OCI-LY7 (cell line): ENCODE measurements at regions not wholly inside any gene's neighbourhood (a gene's known extent, or its start where the extent isn't known, plus 50 kb on each side); places are given as distances from the start of the nearest gene placed in this dataset.

Source experiments
- CTCF ChIP-seq: fragments of 200-600 bp; sonication (generic); conservative IDR thresholded peaks from 2 replicates; pipeline ENCODE4 v1.5.1; 2014; ENCODE audit warnings: mild to moderate bottlenecking, antibody characterized with exemption, low read length, moderate library complexity, mixed read lengths
- EZH2phosphoT487 ChIP-seq: fragments of 200-600 bp; sonication (generic); IDR thresholded peaks from 2 replicates; pipeline ENCODE4 v1.6.1; 2018; ENCODE audit warnings: low read depth, borderline replicate concordance, mild to moderate bottlenecking, mixed run types, antibody characterized with exemption, low read length, moderate library complexity, mixed read lengths

GRCh38 chr1:173285048-173285447 is 77.9 kb upstream of the TNFSF4 start:
- TF ChIP-seq CTCF (no peak), EZH2phosphoT487 (no peak)
